NCI-H345 treated with DMSO at 0.1 percent for 48 hours (cell line): ENCODE measurements at regions not wholly inside any gene's neighbourhood (a gene's known extent, or its start where the extent isn't known, plus 50 kb on each side); places are given as distances from the start of the nearest gene placed in this dataset.
A peak's percentile ranks its signal among the peaks of the same experiment; 100 is the strongest.

Experiments
- DNase-seq: peaks from one replicate; lab custom pipeline; 2025; ENCODE audit not compliant: unreplicated experiment; lab: John Stamatoyannopoulos, UW

- DNase-seq, result no peak
These were observed 97.2 kb downstream of the MAIP1 start for GRCh38 chr2:200052627-200053026.

- DNase-seq, result no peak
These were observed 99.5 kb downstream of the MAIP1 start for GRCh38 chr2:200054681-200055468.

- DNase-seq, result no peak
These were observed 100.7 kb downstream of the MAIP1 start for GRCh38 chr2:200056105-200056504.

GRCh38 chr2:200063155-200063554 is 107.8 kb downstream of the MAIP1 start:
- DNase-seq, result no peak

GRCh38 chr2:200064879-200065278 is 109.5 kb downstream of the MAIP1 start:
- DNase-seq, result no peak

GRCh38 chr2:200065477-200065876 is 110.1 kb downstream of the MAIP1 start:
- DNase-seq, result no peak

- DNase-seq, result no peak
These were observed 111.0 kb downstream of the MAIP1 start for GRCh38 chr2:200066417-200066816.

- DNase-seq, result no peak
These were observed 113.3 kb downstream of the MAIP1 start for GRCh38 chr2:200068642-200069041.

GRCh38 chr2:200077210-200077650 is 121.8 kb downstream of the MAIP1 start:
- DNase-seq, result peak; percentile 3

GRCh38 chr2:200077838-200078237 is 122.5 kb downstream of the MAIP1 start:
- DNase-seq, result no peak

- no peak for DNase-seq
These were observed 124.0 kb downstream of the MAIP1 start for GRCh38 chr2:200079356-200079755.

- no peak for DNase-seq
These were observed 125.9 kb downstream of the MAIP1 start for GRCh38 chr2:200081236-200081635.

GRCh38 chr2:200081811-200082210 is 126.4 kb downstream of the MAIP1 start:
- DNase-seq, result no peak

GRCh38 chr2:200084036-200084435 is 128.7 kb downstream of the MAIP1 start:
- DNase-seq, result no peak

GRCh38 chr2:200086911-200087310 is 131.5 kb downstream of the MAIP1 start:
- no peak for DNase-seq

GRCh38 chr2:200087451-200087850 is 132.1 kb downstream of the MAIP1 start:
- no peak for DNase-seq

GRCh38 chr2:200089040-200089755 is 133.8 kb downstream of the MAIP1 start:
- no peak for DNase-seq

GRCh38 chr2:200089756-200090109 is 134.4 kb downstream of the MAIP1 start:
- no peak for DNase-seq

- DNase-seq, result no peak
These were observed 135.3 kb downstream of the MAIP1 start for GRCh38 chr2:200090683-200091082.

GRCh38 chr2:200091126-200091525 is 135.7 kb downstream of the MAIP1 start:
- no peak for DNase-seq

GRCh38 chr2:200092235-200092634 is 136.9 kb downstream of the MAIP1 start:
- DNase-seq, result no peak

GRCh38 chr2:200095436-200095835 is 140.1 kb downstream of the MAIP1 start:
- DNase-seq, result no peak
